Activated naive CD4-positive, alpha-beta T cell treated with anti-CD3 and anti-CD28 coated beads, Interleukin-2, amount 50 U/mL, for 24 hours (primary cell): ENCODE measurements at regions not wholly inside any gene's neighbourhood (a gene's known extent, or its start where the extent isn't known, plus 50 kb on each side); places are given as distances from the start of the nearest gene placed in this dataset.

Experiments used
- H3K27ac Mint-ChIP-seq: one replicate; pipeline ENCODE4 v1.8.0; 2021; ENCODE audit warnings: mild to moderate bottlenecking, mixed read lengths
- H3K27me3 Mint-ChIP-seq: one replicate; pipeline ENCODE4 v1.8.0; 2021; ENCODE audit warnings: mixed read lengths
- H3K36me3 Mint-ChIP-seq: one replicate; pipeline ENCODE4 v1.8.0; 2021; ENCODE audit warnings: mixed read lengths
- H3K4me1 Mint-ChIP-seq: one replicate; pipeline ENCODE4 v1.8.0; 2021; ENCODE audit warnings: mixed read lengths
- H3K4me3 Mint-ChIP-seq: one replicate; pipeline ENCODE4 v1.8.0; 2021; ENCODE audit warnings: mild to moderate bottlenecking, mixed read lengths
- H3K9me3 Mint-ChIP-seq: one replicate; pipeline ENCODE4 v1.8.0; 2021; ENCODE audit warnings: mixed read lengths

DNA sequence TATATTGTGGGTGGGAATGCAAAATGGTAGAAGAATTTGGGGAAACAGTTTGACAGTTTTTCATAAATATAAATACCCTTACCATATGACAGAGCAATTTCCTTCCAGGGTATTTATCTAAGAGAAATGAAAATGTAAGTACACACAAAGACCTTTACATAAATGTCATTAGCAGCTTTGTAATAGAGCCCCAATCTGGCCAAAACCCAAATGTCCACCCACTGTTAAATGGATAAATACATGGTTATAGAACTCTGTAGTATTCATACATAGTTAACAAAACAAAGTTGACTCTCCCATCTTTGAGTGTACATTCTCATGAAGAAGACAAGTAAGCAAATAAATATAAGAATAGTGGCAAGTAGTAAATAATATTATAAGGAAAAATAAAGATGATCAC, 514.8 kb upstream of the NOX3 start:
- Mint-ChIP-seq H3K27me3 (no peaks in the 10 kb centered on the region), H3K36me3 (no peaks in the 10 kb centered on the region), H3K4me1 (peaks cover 33% of the 10 kb centered on the region), H3K27ac (no peak overlapping the region), H3K4me3 (no peak overlapping the region), H3K9me3 (no peaks in the 10 kb centered on the region)

DNA sequence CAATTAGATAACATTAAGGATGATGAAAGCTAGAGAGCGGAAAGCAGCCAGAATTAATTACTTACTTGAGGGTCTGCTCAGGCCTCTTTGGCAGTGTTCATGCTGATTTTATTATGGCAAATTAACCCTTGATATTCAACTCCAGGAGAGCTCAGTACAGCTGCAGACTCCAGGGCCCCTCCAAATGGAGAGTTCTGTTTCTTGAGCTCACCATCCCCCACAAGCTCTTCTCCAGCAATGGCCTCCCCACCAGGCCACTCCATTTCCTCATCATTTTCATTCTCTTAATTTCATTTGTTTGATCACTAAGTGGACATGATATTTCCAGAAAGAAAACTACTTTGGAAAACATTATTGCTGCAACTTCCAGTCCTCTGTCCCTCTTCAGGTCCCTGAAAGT, 513.3 kb upstream of the NOX3 start:
- Mint-ChIP-seq H3K9me3 (no peaks in the 10 kb centered on the region), H3K4me3 (no peak overlapping the region), H3K4me1 (peaks cover 31% of the 10 kb centered on the region), H3K36me3 (no peaks in the 10 kb centered on the region), H3K27me3 (no peaks in the 10 kb centered on the region), H3K27ac (no peak overlapping the region)

GRCh38 chr6:155967322-155967721, 511.7 kb upstream of the NOX3 start:
- Mint-ChIP-seq H3K4me1 (peaks cover 18% of the 10 kb centered on the region), H3K36me3 (no peaks in the 10 kb centered on the region), H3K4me3 (no peak overlapping the region), H3K27me3 (no peaks in the 10 kb centered on the region), H3K27ac (no peak overlapping the region), H3K9me3 (no peaks in the 10 kb centered on the region)

DNA sequence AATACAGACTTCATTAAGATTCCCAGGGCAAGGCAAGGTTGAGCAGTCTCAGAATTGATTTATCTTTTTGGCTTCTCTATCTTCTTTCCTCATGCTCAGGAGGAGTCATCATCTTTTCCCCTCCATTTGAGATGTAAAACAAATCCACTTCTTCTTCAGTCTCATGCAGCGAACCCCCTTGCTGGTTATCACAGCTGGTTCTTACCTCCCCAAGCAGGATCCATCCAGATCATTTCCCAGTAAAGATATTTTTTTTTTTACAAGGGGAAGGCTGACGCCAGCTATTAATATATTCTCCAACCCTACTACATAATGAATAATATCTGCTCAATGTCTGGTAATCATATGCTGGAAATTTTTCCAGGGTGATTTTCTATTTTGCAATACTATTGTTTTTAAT, 508.9 kb upstream of the NOX3 start:
- Mint-ChIP-seq H3K9me3 (no peaks in the 10 kb centered on the region), H3K4me3 (no peak overlapping the region), H3K27me3 (no peaks in the 10 kb centered on the region), H3K4me1 (no peaks in the 10 kb centered on the region), H3K36me3 (peaks cover 1% of the 10 kb centered on the region), H3K27ac (no peak overlapping the region)

GRCh38 chr6:155962276-155962675, 506.6 kb upstream of the NOX3 start:
- no peak overlapping the region for H3K4me3 Mint-ChIP-seq
- no peaks in the 10 kb centered on the region for H3K27me3 Mint-ChIP-seq
- H3K27ac Mint-ChIP-seq: no peak overlapping the region
- H3K36me3 Mint-ChIP-seq: peaks cover 1% of the 10 kb centered on the region
- H3K4me1 Mint-ChIP-seq: no peaks in the 10 kb centered on the region
- no peaks in the 10 kb centered on the region for H3K9me3 Mint-ChIP-seq

DNA sequence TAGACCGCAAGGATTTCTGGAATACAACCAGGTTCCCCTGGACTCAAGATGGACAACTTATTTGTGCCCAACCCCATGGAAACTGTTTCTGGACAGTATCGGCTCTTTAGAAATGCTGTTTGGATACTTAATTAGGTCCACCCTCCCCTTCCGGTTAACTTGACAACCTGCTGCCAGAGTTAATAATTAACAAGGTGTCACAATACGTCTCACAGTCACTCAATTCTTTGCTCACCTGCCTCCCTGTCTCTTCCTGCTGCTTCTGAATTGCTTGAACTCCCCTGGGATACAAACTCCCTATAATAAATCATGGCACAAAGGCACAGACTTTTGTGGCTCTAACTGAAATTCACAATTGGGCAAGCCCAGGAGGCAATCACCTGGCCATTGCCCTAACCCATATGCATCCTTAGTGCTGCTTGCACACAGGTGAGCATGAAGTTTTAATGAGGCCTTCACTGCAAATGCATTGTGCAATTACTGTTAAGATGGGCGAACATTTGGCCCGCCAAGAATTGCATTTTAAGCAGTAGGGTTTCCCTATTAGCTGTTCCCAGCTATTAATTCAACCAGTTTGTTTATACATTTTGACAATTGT, 504.4 kb upstream of the NOX3 start:
- Mint-ChIP-seq H3K9me3 (no peaks in the 10 kb centered on the region), H3K4me1 (no peaks in the 10 kb centered on the region), H3K36me3 (peaks cover 1% of the 10 kb centered on the region), H3K27me3 (no peaks in the 10 kb centered on the region), H3K4me3 (no peak overlapping the region), H3K27ac (no peak overlapping the region)

DNA sequence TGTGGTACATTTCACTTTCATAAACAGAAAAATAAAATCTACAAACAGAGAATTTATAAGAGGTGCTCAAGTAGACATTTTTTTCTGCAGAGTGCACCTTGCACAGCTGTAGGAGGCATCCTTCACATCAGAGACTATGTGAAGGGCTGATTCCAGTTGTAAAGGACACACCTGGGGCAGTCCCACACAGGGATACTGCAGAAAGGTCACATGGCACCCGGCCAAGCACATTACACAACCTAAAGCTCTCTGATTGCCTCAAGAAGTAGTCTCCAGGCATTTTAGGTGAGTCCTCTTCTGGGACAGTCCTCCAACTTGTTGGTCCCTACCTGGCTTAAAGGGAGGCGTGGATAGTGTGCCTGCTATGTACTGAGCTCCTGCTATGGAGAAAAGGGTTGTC, 502.9 kb upstream of the NOX3 start:
- H3K4me3 Mint-ChIP-seq: no peak overlapping the region
- H3K36me3 Mint-ChIP-seq: peaks cover 1% of the 10 kb centered on the region
- H3K4me1 Mint-ChIP-seq: no peaks in the 10 kb centered on the region
- no peaks in the 10 kb centered on the region for H3K9me3 Mint-ChIP-seq
- no peaks in the 10 kb centered on the region for H3K27me3 Mint-ChIP-seq
- no peak overlapping the region for H3K27ac Mint-ChIP-seq

DNA sequence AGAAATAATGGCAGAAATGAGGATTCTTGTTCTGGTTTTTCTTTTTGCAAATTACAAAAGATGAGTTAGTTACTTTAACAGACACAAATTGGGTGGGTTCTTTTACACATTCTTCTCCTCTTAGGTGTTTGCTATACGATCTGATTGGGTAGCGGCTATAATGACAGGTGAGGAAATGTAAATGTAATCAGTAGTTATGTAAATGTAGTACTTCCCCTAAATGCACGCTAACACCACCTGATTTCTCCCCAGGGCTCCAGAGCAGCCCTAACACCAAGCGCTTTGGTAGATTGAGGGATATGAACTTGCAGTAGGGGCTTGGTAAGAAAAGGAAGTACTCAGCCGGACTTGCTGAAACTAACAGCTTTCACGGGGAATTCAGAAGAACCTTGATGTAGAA, 499.4 kb upstream of the NOX3 start:
- Mint-ChIP-seq H3K4me3 (no peak overlapping the region), H3K27me3 (peaks cover 2% of the 10 kb centered on the region), H3K9me3 (no peaks in the 10 kb centered on the region), H3K4me1 (no peaks in the 10 kb centered on the region), H3K36me3 (peaks cover 8% of the 10 kb centered on the region), H3K27ac (no peak overlapping the region)

- H3K9me3 Mint-ChIP-seq: no peaks in the 10 kb centered on the region
- H3K4me1 Mint-ChIP-seq: no peaks in the 10 kb centered on the region
- H3K27me3 Mint-ChIP-seq: peaks cover 2% of the 10 kb centered on the region
- H3K4me3 Mint-ChIP-seq: no peak overlapping the region
- no peak overlapping the region for H3K27ac Mint-ChIP-seq
- H3K36me3 Mint-ChIP-seq: peaks cover 8% of the 10 kb centered on the region
Observed at GRCh38 chr6:155954149-155954548, 498.5 kb upstream of the NOX3 start.

DNA sequence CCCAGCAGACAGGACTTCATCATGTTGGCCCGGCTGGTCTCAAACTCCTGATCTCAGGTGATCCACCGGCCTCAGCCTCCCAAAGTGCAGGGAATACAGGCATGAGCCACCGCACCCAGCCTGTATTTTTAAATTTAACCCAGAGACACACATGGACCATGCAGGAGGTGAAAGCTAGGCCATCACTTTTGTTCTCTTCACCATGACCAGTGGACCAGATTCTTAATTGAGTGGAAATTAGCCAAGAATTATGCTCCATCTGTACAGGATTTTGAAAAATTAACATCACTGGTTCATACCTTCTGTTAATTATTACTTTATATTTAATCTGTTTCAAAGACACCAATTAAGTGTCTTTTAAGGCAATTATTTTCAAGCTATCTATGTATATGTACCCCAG, 493.6 kb upstream of the NOX3 start:
- H3K4me3 Mint-ChIP-seq: no peak overlapping the region
- peaks cover 2% of the 10 kb centered on the region for H3K27me3 Mint-ChIP-seq
- peaks cover 5% of the 10 kb centered on the region for H3K9me3 Mint-ChIP-seq
- H3K4me1 Mint-ChIP-seq: no peaks in the 10 kb centered on the region
- H3K36me3 Mint-ChIP-seq: peaks cover 13% of the 10 kb centered on the region
- no peak overlapping the region for H3K27ac Mint-ChIP-seq

DNA sequence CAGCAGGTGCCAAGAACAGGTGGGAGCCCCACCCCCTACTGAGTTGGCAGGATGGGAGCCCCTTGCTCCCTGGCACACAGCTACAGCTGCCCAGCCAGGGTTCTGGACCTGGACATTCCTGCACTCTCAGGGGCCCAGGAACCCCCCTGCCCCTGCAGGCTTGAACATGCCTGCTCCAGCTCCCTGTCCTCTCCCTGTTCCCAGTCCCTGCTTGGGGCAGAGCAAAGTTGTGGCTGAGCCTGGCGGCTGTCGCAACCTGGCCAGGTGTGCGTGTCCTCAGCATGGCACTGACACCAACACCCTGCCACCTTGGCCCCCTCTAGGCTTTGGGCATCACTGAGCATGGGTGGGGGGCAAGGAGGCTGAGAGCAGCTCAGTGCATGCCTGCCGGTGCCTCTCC, 491.2 kb upstream of the NOX3 start:
- Mint-ChIP-seq H3K4me3 (no peak overlapping the region), H3K27me3 (no peaks in the 10 kb centered on the region), H3K27ac (no peak overlapping the region), H3K9me3 (peaks cover 5% of the 10 kb centered on the region), H3K36me3 (peaks cover 7% of the 10 kb centered on the region), H3K4me1 (no peaks in the 10 kb centered on the region)

GRCh38 chr6:155943635-155944034, 488.0 kb upstream of the NOX3 start:
- H3K9me3 Mint-ChIP-seq: peaks cover 5% of the 10 kb centered on the region
- H3K27ac Mint-ChIP-seq: no peak overlapping the region
- no peaks in the 10 kb centered on the region for H3K27me3 Mint-ChIP-seq
- H3K36me3 Mint-ChIP-seq: peaks cover 10% of the 10 kb centered on the region
- no peak overlapping the region for H3K4me3 Mint-ChIP-seq
- no peaks in the 10 kb centered on the region for H3K4me1 Mint-ChIP-seq

DNA sequence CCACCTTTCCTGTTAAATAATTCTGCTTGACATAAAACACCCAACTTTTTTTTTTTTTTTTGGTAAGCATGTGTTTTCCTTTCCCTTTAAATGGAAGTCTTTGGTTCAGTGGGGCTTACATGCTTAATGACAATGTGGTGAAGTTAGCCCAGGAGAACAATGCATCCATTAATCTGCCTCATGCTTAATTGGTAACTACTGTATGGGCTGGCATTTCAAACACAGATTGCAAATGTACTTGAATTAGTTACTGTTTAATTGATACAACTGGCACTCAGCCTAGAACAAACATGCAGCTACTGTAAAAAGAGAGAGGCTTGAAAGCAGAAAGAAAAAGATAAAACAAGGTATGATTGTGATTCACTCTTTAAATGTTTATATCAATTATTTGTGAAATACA, 483.6 kb upstream of the NOX3 start:
- H3K27me3 Mint-ChIP-seq: no peaks in the 10 kb centered on the region
- no peak overlapping the region for H3K4me3 Mint-ChIP-seq
- no peaks in the 10 kb centered on the region for H3K9me3 Mint-ChIP-seq
- peaks cover 6% of the 10 kb centered on the region for H3K36me3 Mint-ChIP-seq
- H3K4me1 Mint-ChIP-seq: no peaks in the 10 kb centered on the region
- no peak overlapping the region for H3K27ac Mint-ChIP-seq

DNA sequence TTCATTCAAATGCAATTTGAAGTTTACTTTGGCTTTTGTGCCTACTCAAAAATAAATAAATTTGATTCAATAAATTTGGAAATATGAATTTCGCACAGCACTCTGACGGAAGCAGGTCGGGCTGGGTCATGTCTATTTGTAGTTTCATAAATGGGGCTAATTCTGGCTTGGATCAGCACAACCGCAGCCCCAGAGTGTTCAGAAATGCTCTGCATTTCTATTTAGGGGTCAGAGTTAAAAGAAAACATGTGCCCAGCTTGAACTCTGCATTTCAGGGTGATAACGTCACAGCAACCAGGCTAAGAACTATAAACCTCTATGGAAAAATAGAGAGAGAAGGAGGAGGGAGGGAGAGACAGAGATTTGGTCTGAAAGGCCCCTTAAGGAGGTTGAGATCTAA, 480.9 kb upstream of the NOX3 start:
- Mint-ChIP-seq H3K36me3 (peaks cover 4% of the 10 kb centered on the region), H3K4me1 (no peaks in the 10 kb centered on the region)

DNA sequence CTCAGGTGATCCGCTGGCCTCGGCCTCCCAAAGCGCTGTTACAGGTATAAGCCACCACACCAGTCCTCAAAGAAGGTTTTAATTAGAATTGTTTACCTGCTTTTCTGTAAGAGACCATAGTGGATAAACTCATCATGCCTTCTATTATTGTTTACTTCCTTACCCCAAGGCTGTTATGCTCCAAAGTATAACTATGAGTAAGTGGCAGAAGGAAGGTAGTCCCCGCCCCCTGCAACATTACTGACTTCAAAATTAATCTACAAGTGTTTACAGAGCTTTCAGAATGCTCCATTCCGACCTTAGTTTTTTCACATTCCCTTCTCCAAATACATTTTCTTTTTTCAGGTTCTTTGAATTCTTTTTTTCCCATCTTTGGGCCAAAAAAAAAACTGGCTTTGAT, 480.5 kb upstream of the NOX3 start:
- H3K27ac Mint-ChIP-seq: no peak overlapping the region
- H3K27me3 Mint-ChIP-seq: no peaks in the 10 kb centered on the region
- H3K9me3 Mint-ChIP-seq: peaks cover 7% of the 10 kb centered on the region
- H3K4me3 Mint-ChIP-seq: no peak overlapping the region
- peaks cover 3% of the 10 kb centered on the region for H3K36me3 Mint-ChIP-seq
- H3K4me1 Mint-ChIP-seq: no peaks in the 10 kb centered on the region

More for the DNA sequence above, 480.9 kb upstream of the NOX3 start:
- no peak overlapping the region for H3K4me3 Mint-ChIP-seq
- peaks cover 7% of the 10 kb centered on the region for H3K9me3 Mint-ChIP-seq
- H3K27me3 Mint-ChIP-seq: no peaks in the 10 kb centered on the region
- no peak overlapping the region for H3K27ac Mint-ChIP-seq

GRCh38 chr6:155916846-155917624, 461.4 kb upstream of the NOX3 start:
- Mint-ChIP-seq H3K9me3 (no peaks in the 10 kb centered on the region), H3K4me3 (no peak overlapping the region), H3K27ac (no peak overlapping the region), H3K36me3 (peaks cover under 1% of the 10 kb centered on the region), H3K27me3 (no peaks in the 10 kb centered on the region), H3K4me1 (no peaks in the 10 kb centered on the region)

- no peak overlapping the region for H3K27ac Mint-ChIP-seq
- H3K27me3 Mint-ChIP-seq: no peaks in the 10 kb centered on the region
- H3K9me3 Mint-ChIP-seq: no peaks in the 10 kb centered on the region
- H3K36me3 Mint-ChIP-seq: peaks cover 3% of the 10 kb centered on the region
- no peak overlapping the region for H3K4me3 Mint-ChIP-seq
- H3K4me1 Mint-ChIP-seq: no peaks in the 10 kb centered on the region
Observed at GRCh38 chr6:155915651-155916050, 460.0 kb upstream of the NOX3 start.
